HepG2 (cell line): ENCODE measurements at regions not wholly inside any gene's neighbourhood (a gene's known extent, or its start where the extent isn't known, plus 50 kb on each side); places are given as distances from the start of the nearest gene placed in this dataset.

ENCODE experiments used
- ATAC-seq: fragments of 200-7000 bp; cut with Tn5 transposase; 3 replicates; pipeline ENCODE4 v1.9.1; 2020; ENCODE audit warnings: mild to moderate bottlenecking, moderate library complexity
- BruUV-seq: library from RNA; stranded (reverse); fragments of 400-500 nt; replicated peaks from 2 replicates; lab custom pipeline; 2021; lab: Mats Ljungman, UMichigan
- CTCF ChIA-PET: fragments of 300-600 bp; formaldehyde crosslinking; extraction: SDS; loops from one replicate; lab custom pipeline; 2021; ENCODE audit warnings: low total read pairs, inconsistent platforms, low intra/inter-chr PET ratio; lab: Yijun Ruan, JAX
- POLR2A ChIA-PET: fragments of 350-600 bp; sonication (Branson Sonifier 250); formaldehyde crosslinking; loops from one replicate; lab custom pipeline; 2020; ENCODE audit warnings: antibody characterized with exemption, inconsistent platforms; lab: Yijun Ruan, JAX
- DNase-seq: peaks from one replicate; pipeline ENCODE4 v3.0.0-alpha.2; 2015; ENCODE audit warnings: low spot score
- FAIRE-seq: peaks from 3 replicates; lab custom pipeline; 2011; peaks lifted over from hg19 to GRCh38; lab: Jason Lieb, UNC
- H2AFZ ChIP-seq: one replicate; pipeline ENCODE4 v1.6.1; 2011; ENCODE audit warnings: low read length, inconsistent platforms
- H3K27ac ChIP-seq: fragments of 300-600 bp; 3 replicates; pipeline ENCODE4 v1.8.0; 2011; ENCODE audit warnings: mixed run types, mild to moderate bottlenecking, mixed read lengths, low read length, inconsistent platforms; ENCODE audit not compliant: insufficient read depth; ENCODE audit errors: extremely low read length
- H3K27me3 ChIP-seq, 2 experiments: fragments of 200-600 bp in 1 of 2; 2 replicates in 1 of 2; 3 replicates in 1 of 2; pipeline versions ENCODE4 v1.6.0 to v1.8.0; 2011; ENCODE audit warnings: low read length in 2 of 2, mild to moderate bottlenecking in 2 of 2, moderate library complexity in 2 of 2, inconsistent platforms in 1 of 2; ENCODE audit not compliant: insufficient read depth in 2 of 2, control insufficient read depth in 1 of 2
- H3K36me3 ChIP-seq, 2 experiments: fragments of 200-600 bp in 1 of 2; replicated peaks in 1 of 2; 2 replicates in 1 of 2; 3 replicates in 1 of 2; pipeline versions ENCODE4 v1.5.1 to v1.8.0; 2011; ENCODE audit warnings: low read length in 2 of 2, inconsistent platforms in 1 of 2; ENCODE audit not compliant: insufficient read depth in 2 of 2, control insufficient read depth in 1 of 2
- H3K4me1 ChIP-seq: 2 replicates; pipeline ENCODE4 v1.5.1; 2012; ENCODE audit warnings: low read length, inconsistent platforms; ENCODE audit not compliant: insufficient read depth
- H3K4me2 ChIP-seq: 2 replicates; pipeline ENCODE4 v1.6.0; 2011; ENCODE audit warnings: low read depth, low read length, inconsistent platforms
- H3K4me3 ChIP-seq, 3 experiments: fragments of 200-600 bp in 1 of 3; sonication (generic), shearing (Covaris generic) in 1 of 3; replicated peaks in 1 of 3; 2 replicates each; pipeline ENCODE4 v1.5.1; 2011 to 2016; ENCODE audit warnings: low read length in 3 of 3, inconsistent platforms in 2 of 3, low read depth in 2 of 3, mild to moderate bottlenecking in 2 of 3, control low read depth in 1 of 3, mixed read lengths in 1 of 3; ENCODE audit not compliant: insufficient read depth in 1 of 3
- H3K79me2 ChIP-seq: one replicate; pipeline ENCODE4 v1.6.1; 2011; ENCODE audit warnings: low read length, inconsistent platforms; ENCODE audit not compliant: insufficient read depth
- H3K9ac ChIP-seq: 2 replicates; pipeline ENCODE4 v1.6.0; 2011; ENCODE audit warnings: mild to moderate bottlenecking, low read depth, low read length, inconsistent platforms; ENCODE audit not compliant: insufficient read depth
- H3K9me3 ChIP-seq: 2 replicates; pipeline ENCODE4 v1.5.1; 2012; ENCODE audit warnings: mild to moderate bottlenecking, low read length
- H4K20me1 ChIP-seq: 2 replicates; pipeline ENCODE4 v1.6.0; 2011; ENCODE audit warnings: inconsistent platforms, mild to moderate bottlenecking, low read length, moderate library complexity; ENCODE audit not compliant: insufficient read depth
- PRPF4 ChIP-seq: fragments of 200-400 bp; formaldehyde crosslinking; IDR thresholded peaks from 2 replicates; pipeline ENCODE4 v1.6.1; 2016; ENCODE audit warnings: low read length, low read depth; ENCODE audit not compliant: poor library complexity, severe bottlenecking
- RBM22 ChIP-seq: fragments of 200-400 bp; formaldehyde crosslinking; optimal IDR thresholded peaks from 2 replicates; pipeline ENCODE3; 2017; ENCODE audit warnings: mild to moderate bottlenecking, low read length, moderate library complexity
- SMAD1 ChIP-seq: sonication (generic); formaldehyde crosslinking; IDR thresholded peaks from 2 replicates; pipeline ENCODE4 v1.4.0; 2020; ENCODE audit warnings: missing genetic modification reagents, low read depth, mild to moderate bottlenecking, borderline replicate concordance
- ZNF224 ChIP-seq: sonication (generic); formaldehyde crosslinking; IDR thresholded peaks from 2 replicates; pipeline ENCODE4 v1.5.0; 2020; ENCODE audit warnings: mild to moderate bottlenecking, missing genetic modification reagents
- ZNF281 ChIP-seq: sonication (generic); formaldehyde crosslinking; IDR thresholded peaks from 2 replicates; pipeline ENCODE4 v1.4.0; 2020; ENCODE audit warnings: missing genetic modification reagents, borderline replicate concordance
- ZNF329 ChIP-seq: sonication (generic); formaldehyde crosslinking; IDR thresholded peaks from 2 replicates; pipeline ENCODE4 v1.9.0; 2021; ENCODE audit warnings: low read depth, mild to moderate bottlenecking, missing genetic modification reagents
- ZNF407 ChIP-seq: sonication (generic); formaldehyde crosslinking; IDR thresholded peaks from one replicate; pipeline ENCODE4 v1.5.1; 2020; ENCODE audit warnings: mild to moderate bottlenecking, missing genetic modification reagents; ENCODE audit errors: not compliant biosample characterization
- ZNF784 ChIP-seq: sonication (generic); formaldehyde crosslinking; IDR thresholded peaks from 2 replicates; pipeline ENCODE4 v1.5.1; 2020; ENCODE audit warnings: missing genetic modification reagents, mild to moderate bottlenecking, borderline replicate concordance
- WGBS: methylation state at CpG from one replicate; pipeline ENCODE4 v1.1.6; 2017; ENCODE audit warnings: low lambda C conversion rate; 5-methylcytosine and 5-hydroxymethylcytosine counted together
- in situ Hi-C: cut with HindIII; loops from 2 replicates; pipeline ENCODE4 v1.10.0; 2017; ENCODE audit warnings: low pct_unique_long_range_greater_than_20kb; ENCODE audit not compliant: extremely low pct_ligation_motif_present
- intact Hi-C: fragments of 100-400 bp; cut with micrococcal nuclease; formaldehyde crosslinking; loops from one replicate; pipeline ENCODE4 v1.10.0; 2022; ENCODE audit not compliant: unreplicated experiment

- CTCF ChIA-PET, result no interaction called here
- in situ Hi-C loops, result no loop called here
These were observed 584.8 kb downstream of the HINT1 start for GRCh38 chr5:130580264-130580663.

More at GRCh38 chr5:130580264-130580663, 584.8 kb downstream of the HINT1 start:
- TF ChIP-seq ZNF281 (CRISPR knock-in tag) (no peak), PRPF4 (no peak), RBM22 (no peak), ZNF329 (CRISPR knock-in tag) (no peak), ZNF407 (CRISPR knock-in tag) (no peak), ZNF224 (CRISPR knock-in tag) (no peak), SMAD1 (CRISPR knock-in tag) (no peak), ZNF784 (CRISPR knock-in tag) (no peak)
- Histone ChIP-seq H3K9ac (no peak overlapping the region), H3K79me2 (no peaks in the 10 kb centered on the region), H4K20me1 (no peaks in the 10 kb centered on the region), H3K4me3 (no peak overlapping the region), H3K27ac (no peak overlapping the region), H3K36me3 (no peaks in the 10 kb centered on the region), H2AFZ (no peak overlapping the region), H3K4me2 (no peak overlapping the region), H3K27me3 (no peaks in the 10 kb centered on the region), H3K9me3 (no peaks in the 10 kb centered on the region), H3K4me1 (no peaks in the 10 kb centered on the region)
- FAIRE-seq (no peak), DNase-seq (no peak), ATAC-seq (no peak)
- POLR2A ChIA-PET, result no interaction called here
- BruUV-seq, result no TSS peak
- intact Hi-C loops, result no loop called here
- WGBS, result 0% methylated on average over 2 of the region's 2 CpGs
